GM21576 (cell line): ENCODE measurements at regions not wholly inside any gene's neighbourhood (a gene's known extent, or its start where the extent isn't known, plus 50 kb on each side); places are given as distances from the start of the nearest gene placed in this dataset.

Experiments used
- ATAC-seq: cut with Tn5 transposase; IDR thresholded peaks from one replicate; pipeline ENCODE4 v1.9.1; 2021; ENCODE audit warnings: mild to moderate bottlenecking, moderate library complexity; ENCODE audit not compliant: unreplicated experiment

DNA sequence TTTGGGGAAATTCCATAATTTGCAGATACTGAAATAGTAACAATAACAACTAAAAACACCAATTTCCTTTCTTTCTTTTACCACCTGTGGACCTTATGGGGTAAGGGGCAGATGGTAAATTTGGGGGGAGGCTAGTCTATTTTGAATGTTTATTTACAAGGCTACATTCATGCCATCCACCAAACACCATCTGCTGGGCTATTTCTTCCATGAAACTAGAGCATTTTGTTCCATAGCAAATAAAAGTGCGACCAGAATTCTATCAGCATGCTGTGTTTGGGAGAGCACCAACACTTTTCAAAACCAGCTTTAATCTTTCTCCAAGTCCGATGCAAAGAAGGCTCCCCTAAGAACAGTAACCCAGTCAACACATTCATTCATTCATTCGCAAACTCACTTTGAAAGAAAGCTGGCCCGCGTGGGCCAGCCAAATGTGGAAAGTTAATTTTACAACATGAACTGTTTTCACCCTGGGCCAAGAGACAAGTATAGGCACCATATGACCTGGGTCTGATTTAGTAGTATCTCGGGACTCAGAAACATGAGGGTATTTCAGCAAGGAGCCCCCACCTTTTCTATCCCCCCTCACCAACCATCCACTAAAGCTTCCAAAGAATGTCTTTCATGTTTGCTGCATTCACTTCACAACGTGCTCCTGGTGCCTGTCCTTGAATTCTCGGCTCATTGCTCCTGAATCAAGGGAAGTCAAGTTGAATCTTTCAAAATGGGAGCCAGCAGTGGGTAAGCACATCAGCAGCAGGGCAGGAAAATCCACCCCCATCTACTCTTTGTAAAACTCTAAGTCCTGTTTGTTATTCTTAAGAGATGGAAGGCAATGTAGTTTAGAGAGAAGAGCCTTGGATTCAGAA is 210.6 kb downstream of the C1D start:
- ATAC-seq: no peak

DNA sequence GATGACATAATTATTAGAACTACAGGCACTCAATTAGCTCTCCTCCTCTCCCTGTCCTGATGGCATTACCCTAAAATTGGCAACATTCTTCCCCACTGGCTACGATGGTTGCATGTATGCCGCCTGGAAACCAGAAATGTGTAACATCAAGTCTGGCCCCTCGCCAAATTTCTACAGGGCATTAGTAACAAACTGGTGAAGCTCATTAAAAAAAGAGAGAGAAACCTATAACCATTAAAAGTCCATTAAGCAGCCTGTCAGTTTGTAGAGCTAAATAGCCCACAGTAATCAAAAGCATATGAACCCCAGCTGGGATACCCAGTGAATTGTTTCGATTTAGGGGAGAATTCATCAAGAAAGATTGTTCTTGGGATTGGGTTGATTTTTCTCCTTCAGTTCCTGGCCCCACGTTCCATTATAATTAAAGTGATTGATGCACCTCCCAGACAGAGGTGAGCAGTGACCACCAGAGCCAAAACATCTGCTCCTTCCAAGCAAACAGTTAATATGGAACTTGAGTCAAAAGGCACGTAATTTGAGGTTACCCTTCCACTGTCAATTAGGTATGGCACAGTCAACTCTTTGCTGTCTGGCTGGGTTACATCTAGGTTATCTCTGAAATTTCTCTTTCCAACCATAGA is 208.6 kb downstream of the C1D start:
- ATAC-seq: no peak

- no peak for ATAC-seq
These were observed 208.0 kb downstream of the C1D start for GRCh38 chr2:67854798-67855197.

GRCh38 chr2:67856866-67857265 is 205.9 kb downstream of the C1D start:
- no peak for ATAC-seq

GRCh38 chr2:67857836-67858235 is 205.0 kb downstream of the C1D start:
- no peak for ATAC-seq

GRCh38 chr2:67858886-67859285 is 203.9 kb downstream of the C1D start:
- no peak for ATAC-seq

- no peak for ATAC-seq
These were observed 196.9 kb downstream of the C1D start for GRCh38 chr2:67865917-67866316.

DNA sequence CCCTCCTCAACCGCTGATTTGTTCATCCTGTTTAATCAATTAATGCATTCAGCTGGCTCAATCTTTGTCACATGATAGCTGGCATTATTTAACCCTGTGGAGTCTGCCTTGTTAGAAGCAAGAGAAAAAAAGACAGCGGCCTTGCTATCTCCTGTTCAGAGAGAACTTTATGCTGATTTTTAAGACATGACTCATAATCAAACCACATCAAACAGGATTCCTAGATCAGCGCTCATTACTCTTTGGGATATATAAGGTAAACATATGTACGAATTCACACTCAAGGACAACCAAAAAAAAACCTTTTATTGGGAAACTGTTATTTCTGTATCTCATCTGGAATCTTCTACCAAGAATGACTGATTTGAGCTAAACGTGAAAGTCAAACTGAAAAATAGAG is 195.1 kb downstream of the C1D start:
- no peak for ATAC-seq

DNA sequence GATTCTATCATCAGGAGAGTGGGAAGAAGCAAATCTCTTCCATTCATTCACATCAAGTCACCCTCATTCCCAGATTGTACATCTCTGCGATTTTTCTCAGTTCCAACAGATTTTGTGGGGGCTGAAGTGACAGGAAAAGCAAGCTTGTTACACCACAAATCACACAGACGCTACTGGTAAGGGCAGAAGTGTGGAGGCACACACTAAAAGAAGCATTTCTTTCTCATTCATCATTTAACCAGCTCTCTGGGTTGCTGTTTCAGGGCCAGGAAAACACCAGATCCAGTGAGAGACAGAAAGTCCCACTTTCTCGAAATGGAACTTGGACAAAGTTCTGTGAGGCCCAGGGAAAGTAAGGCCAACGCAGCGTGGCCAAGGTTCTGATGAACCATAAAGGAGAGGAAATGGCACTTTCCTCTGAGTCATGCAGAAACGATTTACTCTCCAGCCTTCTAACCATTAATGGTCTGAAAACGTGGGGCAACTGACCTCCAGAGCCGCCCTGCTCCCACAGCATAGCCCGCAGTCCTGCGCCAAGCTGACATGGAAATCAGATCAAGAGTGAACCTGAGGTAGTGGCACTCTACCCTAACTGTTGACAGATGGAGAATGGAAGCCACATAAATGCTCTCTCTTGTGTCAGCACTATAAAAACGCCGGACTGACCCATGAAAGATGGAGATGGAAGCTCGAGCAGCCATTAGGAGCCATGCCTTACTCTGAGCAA is 191.0 kb downstream of the C1D start:
- ATAC-seq: no peak

DNA sequence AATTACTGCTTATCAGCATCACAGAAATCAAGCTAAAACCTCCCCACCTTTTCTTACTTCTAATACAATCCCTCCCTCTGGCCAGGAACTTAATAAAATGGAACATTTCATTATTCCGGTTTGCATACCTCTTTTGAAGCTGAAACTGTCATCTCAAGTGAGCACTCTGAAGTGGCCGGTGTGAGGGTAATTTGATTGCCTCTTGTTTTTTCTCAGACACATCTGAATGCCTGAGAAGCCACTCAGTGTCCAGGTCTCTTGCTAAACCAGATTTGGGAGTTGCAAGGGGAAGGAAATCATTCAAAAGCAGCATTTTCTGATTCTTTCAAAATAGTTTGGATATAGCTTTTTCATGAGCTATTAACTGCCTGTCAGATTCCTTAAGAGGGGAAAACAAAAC is 190.3 kb downstream of the C1D start:
- no peak for ATAC-seq

DNA sequence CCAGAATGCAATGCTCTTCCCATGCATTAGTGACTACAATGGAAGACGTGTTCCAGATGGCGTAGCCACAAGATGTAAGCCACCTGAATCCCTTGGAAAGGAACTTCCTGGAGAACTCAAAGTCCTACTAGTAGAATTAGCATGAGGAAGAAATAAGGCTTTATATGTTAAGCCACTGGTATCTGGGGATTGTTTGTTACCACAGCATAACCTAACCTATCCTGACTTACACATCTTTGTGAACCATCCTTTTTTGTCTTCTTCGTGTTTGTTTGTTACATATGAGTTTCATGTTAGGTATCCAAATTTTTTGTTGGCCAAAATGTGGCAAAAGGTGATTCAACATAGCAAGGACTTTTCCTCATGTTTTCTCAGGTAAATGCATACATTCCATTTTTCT is 188.9 kb downstream of the C1D start:
- ATAC-seq: no peak

GRCh38 chr2:67876176-67876575 is 186.6 kb downstream of the C1D start:
- ATAC-seq: no peak

- no peak for ATAC-seq
These were observed 185.5 kb downstream of the C1D start for GRCh38 chr2:67877301-67877700.

GRCh38 chr2:67878743-67879142 is 184.1 kb downstream of the C1D start:
- ATAC-seq: no peak

- ATAC-seq: no peak
These were observed 183.1 kb downstream of the C1D start for GRCh38 chr2:67879586-67880290.

GRCh38 chr2:67880291-67880761 is 182.5 kb downstream of the C1D start:
- ATAC-seq: no peak

- ATAC-seq: no peak
These were observed 181.0 kb downstream of the C1D start for GRCh38 chr2:67881816-67882215.

DNA sequence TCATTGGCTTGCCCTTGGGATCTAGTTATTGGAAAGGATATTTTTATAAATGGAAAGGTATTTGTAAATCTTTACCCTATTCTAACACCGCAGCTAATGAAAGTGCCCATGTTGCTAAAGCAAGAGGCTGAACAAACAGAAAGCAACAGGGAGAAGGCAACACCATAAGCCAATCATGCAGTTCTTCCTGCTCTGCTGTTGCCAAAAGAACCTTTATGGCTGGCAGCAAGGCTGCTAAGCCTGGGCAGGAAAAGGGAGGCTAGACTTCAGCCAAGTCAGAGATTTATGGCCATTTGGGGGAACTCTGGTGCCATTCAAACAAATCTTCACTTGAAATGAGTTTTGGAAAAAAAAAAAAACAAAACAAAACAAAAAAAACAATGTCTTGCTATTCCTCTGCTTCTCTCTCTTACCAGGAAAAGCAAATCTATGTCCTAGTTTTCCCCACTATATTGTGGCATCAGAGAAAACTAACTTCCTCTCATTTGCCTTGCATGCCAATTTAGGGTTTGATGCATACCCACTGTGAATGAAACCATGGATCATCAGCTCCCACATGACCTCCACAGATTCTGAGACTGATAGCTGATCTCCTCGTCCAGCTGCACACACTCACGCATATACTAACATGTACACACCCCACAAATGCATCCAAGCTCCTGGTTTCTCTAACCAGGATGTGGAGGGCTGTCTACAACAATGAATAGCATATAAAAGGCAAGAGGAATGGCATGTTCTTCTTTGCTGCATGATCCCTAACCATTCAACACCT is 179.3 kb downstream of the C1D start:
- no peak for ATAC-seq

DNA sequence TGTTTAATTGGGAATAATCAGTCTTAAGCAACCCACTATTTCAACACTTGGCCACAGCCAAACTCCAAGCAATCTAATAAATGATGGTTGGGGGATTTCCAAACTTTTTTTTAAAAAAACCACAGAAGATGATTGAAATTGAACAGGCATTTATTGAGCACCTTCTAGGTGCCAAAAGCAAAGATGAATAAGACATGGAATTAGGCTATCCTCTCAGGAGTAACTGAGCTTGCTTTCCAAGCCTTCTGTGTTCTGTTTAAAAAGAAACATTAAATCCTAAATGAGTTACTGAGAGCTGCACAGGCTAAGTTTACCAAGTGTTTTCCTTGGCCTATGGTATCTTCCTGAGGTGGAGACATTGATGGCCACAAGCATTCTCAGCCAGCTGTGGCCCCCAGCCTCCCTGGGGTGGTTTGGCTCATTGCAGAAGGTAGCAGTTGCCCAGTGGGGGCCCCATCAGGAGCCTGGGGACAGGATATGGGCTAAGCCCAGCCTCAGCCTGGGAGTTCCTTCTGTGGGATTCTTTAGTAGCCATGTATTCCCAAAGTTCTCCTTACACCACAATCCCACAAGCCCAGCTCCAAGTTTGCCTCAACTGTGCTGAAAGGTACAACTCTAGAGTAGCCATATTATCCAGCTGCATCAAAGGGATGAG is 174.3 kb downstream of the C1D start:
- ATAC-seq: no peak

DNA sequence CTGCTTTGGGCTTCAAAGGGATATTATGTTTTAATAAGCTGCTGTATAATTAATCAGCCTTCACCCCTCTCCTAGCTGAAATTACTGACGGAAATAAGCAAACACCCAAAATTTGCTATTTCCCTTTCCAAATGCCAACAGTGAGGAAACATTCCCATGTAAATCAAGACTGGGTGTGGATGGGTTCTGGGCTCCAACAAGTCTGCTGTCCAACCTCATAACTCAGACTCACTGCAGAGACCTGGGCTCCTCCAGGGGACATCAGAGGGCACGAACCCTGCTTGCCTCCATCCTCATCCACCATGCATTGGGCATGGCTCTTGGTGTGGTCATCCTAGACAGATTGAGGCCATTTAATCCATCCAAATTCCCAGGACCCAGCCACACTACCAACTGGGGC is 173.7 kb downstream of the C1D start:
- no peak for ATAC-seq
